Neural progenitor cell (in vitro differentiated cells): ENCODE measurements at regions not wholly inside any gene's neighbourhood (a gene's known extent, or its start where the extent isn't known, plus 50 kb on each side); places are given as distances from the start of the nearest gene placed in this dataset.
A peak's percentile ranks its signal among the peaks of the same experiment; 100 is the strongest.

Experiments
- DNase-seq: peaks from one replicate; pipeline ENCODE4 v3.0.0-alpha.2; 2016; ENCODE audit warnings: low spot score
- H2AFZ ChIP-seq: fragments of 200-600 bp; sonication (generic); replicated peaks from 2 replicates; pipeline ENCODE4 v1.6.1; 2016; ENCODE audit warnings: antibody characterized with exemption
- H3F3A ChIP-seq: fragments of 200-600 bp; sonication (generic); 2 replicates; pipeline ENCODE4 v1.6.1; 2016; ENCODE audit warnings: antibody characterized with exemption, low read depth
- H3K27ac ChIP-seq: fragments of 200-600 bp; sonication (generic); 2 replicates; pipeline ENCODE4 v1.5.1; 2016; ENCODE audit warnings: mild to moderate bottlenecking
- H3K27me3 ChIP-seq: fragments of 200-600 bp; sonication (generic); 2 replicates; pipeline ENCODE4 v1.6.1; 2016; ENCODE audit warnings: mild to moderate bottlenecking, moderate library complexity
- H3K36me3 ChIP-seq: fragments of 200-600 bp; sonication (generic); 2 replicates; pipeline ENCODE4 v1.5.1; 2016
- H3K4me1 ChIP-seq: fragments of 200-600 bp; sonication (generic); 2 replicates; pipeline ENCODE4 v1.6.1; 2016; ENCODE audit warnings: mixed run types
- H3K4me2 ChIP-seq: fragments of 200-600 bp; sonication (generic); 2 replicates; pipeline ENCODE4 v1.6.1; 2016
- H3K4me3 ChIP-seq: fragments of 200-600 bp; sonication (generic); 2 replicates; pipeline ENCODE4 v1.5.1; 2016
- H3K79me2 ChIP-seq: fragments of 200-600 bp; sonication (generic); 2 replicates; pipeline ENCODE4 v1.6.1; 2016; ENCODE audit warnings: low read depth
- H3K9ac ChIP-seq: fragments of 200-600 bp; sonication (generic); 2 replicates; pipeline ENCODE4 v1.6.1; 2016
- H3K9me3 ChIP-seq: fragments of 200-600 bp; sonication (generic); 2 replicates; pipeline ENCODE4 v1.5.1; 2016; ENCODE audit warnings: low read depth
- H4K20me1 ChIP-seq: fragments of 200-600 bp; sonication (generic); 2 replicates; pipeline ENCODE4 v1.6.1; 2016; ENCODE audit warnings: low read depth
- H3K27ac Mint-ChIP-seq: 3 replicates; pipeline ENCODE4 v1.8.0; 2021; ENCODE audit warnings: mixed read lengths
- H3K27me3 Mint-ChIP-seq: 2 replicates; pipeline ENCODE4 v1.8.0; 2022; ENCODE audit warnings: low read depth, mild to moderate bottlenecking, inconsistent platforms, moderate library complexity, mixed read lengths; ENCODE audit not compliant: insufficient read depth
- H3K36me3 Mint-ChIP-seq: 3 replicates; pipeline ENCODE4 v1.8.0; 2021; ENCODE audit warnings: mixed read lengths
- H3K4me1 Mint-ChIP-seq: 3 replicates; pipeline ENCODE4 v1.8.0; 2021; ENCODE audit warnings: mixed read lengths
- H3K4me3 Mint-ChIP-seq: 3 replicates; pipeline ENCODE4 v1.8.0; 2021; ENCODE audit warnings: mild to moderate bottlenecking, moderate library complexity, mixed read lengths
- H3K9me3 Mint-ChIP-seq: 3 replicates; pipeline ENCODE4 v1.8.0; 2020; ENCODE audit warnings: mixed read lengths
- EZH2 ChIP-seq: fragments of 200-600 bp; sonication (generic); IDR thresholded peaks from 2 replicates; pipeline ENCODE4 v1.6.1; 2017; ENCODE audit warnings: antibody characterized with exemption, mild to moderate bottlenecking, moderate library complexity
- EZH2phosphoT487 ChIP-seq: fragments of 200-600 bp; sonication (generic); IDR thresholded peaks from 2 replicates; pipeline ENCODE4 v1.6.1; 2017; ENCODE audit warnings: antibody characterized with exemption
- TF ChIP-seq, protein P1 (sequence below): fragments of 200-600 bp; sonication (generic); IDR thresholded peaks from 2 replicates; pipeline ENCODE4 v1.5.1; 2017; ENCODE audit warnings: antibody characterized with exemption, mild to moderate bottlenecking

DNA sequence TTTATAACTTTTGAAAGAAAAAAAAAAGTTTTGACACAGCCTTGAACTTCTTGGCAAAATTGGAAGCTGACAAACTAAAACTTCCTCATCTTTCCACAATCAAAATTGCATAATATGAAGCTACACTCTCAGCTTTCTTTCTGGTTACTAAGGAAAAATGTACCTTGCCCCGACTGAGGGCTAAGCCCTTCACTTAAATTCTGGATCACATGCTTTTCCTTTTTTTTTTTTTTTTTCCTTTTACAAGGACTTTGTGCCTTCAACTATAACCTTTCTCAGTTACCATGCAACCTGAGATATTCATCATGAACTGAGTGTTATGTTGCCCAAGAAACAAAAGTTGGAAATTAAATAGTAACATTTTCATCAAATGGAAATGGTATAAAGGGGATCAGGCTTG lies 188.5 kb upstream of the CARD18 start:
- H3K4me3 Mint-ChIP-seq: no peak overlapping the region
- H3K27me3 Mint-ChIP-seq: peaks cover 2% of the 10 kb centered on the region
- H3K36me3 Mint-ChIP-seq: no peaks in the 10 kb centered on the region
- H3K27ac Mint-ChIP-seq: no peak overlapping the region
- Histone ChIP-seq H3K27ac (no peak overlapping the region), H3K9me3 (no peaks in the 10 kb centered on the region), H3F3A (no peaks in the 10 kb centered on the region), H3K4me1 (no peaks in the 10 kb centered on the region), H4K20me1 (no peaks in the 10 kb centered on the region), H3K4me3 (no peak overlapping the region), H3K79me2 (no peaks in the 10 kb centered on the region), H3K4me2 (no peak overlapping the region), H2AFZ (no peak overlapping the region), H3K27me3 (no peaks in the 10 kb centered on the region), H3K9ac (no peak overlapping the region), H3K36me3 (no peaks in the 10 kb centered on the region)
- no peaks in the 10 kb centered on the region for H3K4me1 Mint-ChIP-seq
- no peaks in the 10 kb centered on the region for H3K9me3 Mint-ChIP-seq
- TF ChIP-seq EZH2phosphoT487 (no peak), EZH2 (no peak)
- TF ChIP-seq, protein P1, sequence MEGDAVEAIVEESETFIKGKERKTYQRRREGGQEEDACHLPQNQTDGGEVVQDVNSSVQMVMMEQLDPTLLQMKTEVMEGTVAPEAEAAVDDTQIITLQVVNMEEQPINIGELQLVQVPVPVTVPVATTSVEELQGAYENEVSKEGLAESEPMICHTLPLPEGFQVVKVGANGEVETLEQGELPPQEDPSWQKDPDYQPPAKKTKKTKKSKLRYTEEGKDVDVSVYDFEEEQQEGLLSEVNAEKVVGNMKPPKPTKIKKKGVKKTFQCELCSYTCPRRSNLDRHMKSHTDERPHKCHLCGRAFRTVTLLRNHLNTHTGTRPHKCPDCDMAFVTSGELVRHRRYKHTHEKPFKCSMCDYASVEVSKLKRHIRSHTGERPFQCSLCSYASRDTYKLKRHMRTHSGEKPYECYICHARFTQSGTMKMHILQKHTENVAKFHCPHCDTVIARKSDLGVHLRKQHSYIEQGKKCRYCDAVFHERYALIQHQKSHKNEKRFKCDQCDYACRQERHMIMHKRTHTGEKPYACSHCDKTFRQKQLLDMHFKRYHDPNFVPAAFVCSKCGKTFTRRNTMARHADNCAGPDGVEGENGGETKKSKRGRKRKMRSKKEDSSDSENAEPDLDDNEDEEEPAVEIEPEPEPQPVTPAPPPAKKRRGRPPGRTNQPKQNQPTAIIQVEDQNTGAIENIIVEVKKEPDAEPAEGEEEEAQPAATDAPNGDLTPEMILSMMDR: no peak
- DNase-seq: no peak

DNA sequence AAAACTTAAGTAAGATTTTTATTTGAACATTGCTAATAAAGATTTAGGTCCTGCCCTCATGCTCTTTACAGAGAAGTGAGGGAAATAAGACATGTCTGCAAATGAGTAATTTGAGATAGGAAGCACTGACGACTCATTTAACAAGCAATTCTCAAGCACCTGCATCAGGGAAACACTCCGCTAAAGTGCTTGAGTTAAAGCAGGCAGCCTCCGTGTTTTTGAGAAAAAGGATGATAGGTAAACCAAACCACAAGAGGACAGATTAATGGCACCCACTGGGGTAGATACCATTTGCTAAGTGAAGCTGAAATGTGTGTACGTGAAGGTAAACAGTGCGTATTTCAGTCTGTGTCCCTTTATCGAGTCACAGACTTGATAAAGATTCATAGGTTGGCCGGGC lies 184.6 kb upstream of the CARD18 start:
- H3F3A ChIP-seq: no peaks in the 10 kb centered on the region
- TF ChIP-seq, protein P1: no peak
- TF ChIP-seq EZH2phosphoT487 (no peak), EZH2 (no peak)
- no peaks in the 10 kb centered on the region for H3K36me3 ChIP-seq
- H3K4me1 ChIP-seq: no peaks in the 10 kb centered on the region
- H4K20me1 ChIP-seq: no peaks in the 10 kb centered on the region
- Mint-ChIP-seq H3K9me3 (no peaks in the 10 kb centered on the region), H3K27me3 (peaks cover 2% of the 10 kb centered on the region), H3K4me1 (no peaks in the 10 kb centered on the region), H3K36me3 (no peaks in the 10 kb centered on the region), H3K4me3 (no peak overlapping the region), H3K27ac (no peak overlapping the region)
- no peak for DNase-seq
- no peak overlapping the region for H3K27ac ChIP-seq
- no peaks in the 10 kb centered on the region for H3K9me3 ChIP-seq
- no peaks in the 10 kb centered on the region for H3K27me3 ChIP-seq
- H2AFZ ChIP-seq: no peak overlapping the region
- no peak overlapping the region for H3K4me2 ChIP-seq
- no peak overlapping the region for H3K9ac ChIP-seq
- no peaks in the 10 kb centered on the region for H3K79me2 ChIP-seq
- H3K4me3 ChIP-seq: no peak overlapping the region

DNA sequence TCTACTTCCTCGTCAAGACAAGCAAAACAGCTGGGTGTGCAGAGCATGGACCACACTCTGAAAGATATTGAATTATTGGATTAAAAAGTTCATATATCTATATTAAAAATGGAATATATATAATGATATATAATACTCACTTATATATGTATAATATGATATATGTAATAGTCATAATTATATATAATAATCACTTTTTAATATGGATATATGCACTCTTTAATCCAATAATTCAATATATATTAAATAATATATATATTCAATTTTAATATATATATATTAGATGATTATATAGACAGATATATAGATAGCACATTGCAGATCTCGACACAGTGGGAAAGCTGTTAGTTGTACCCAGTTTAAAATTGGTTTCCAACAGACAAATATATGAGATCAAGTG lies 182.1 kb upstream of the CARD18 start:
- H3K4me3 ChIP-seq: no peak overlapping the region
- no peaks in the 10 kb centered on the region for H3K4me1 ChIP-seq
- TF ChIP-seq, protein P1: no peak
- no peak for TF ChIP-seq EZH2phosphoT487
- TF ChIP-seq EZH2: no peak
- Mint-ChIP-seq H3K27ac (no peak overlapping the region), H3K27me3 (peaks cover 2% of the 10 kb centered on the region), H3K36me3 (no peaks in the 10 kb centered on the region), H3K9me3 (no peaks in the 10 kb centered on the region), H3K4me3 (no peak overlapping the region), H3K4me1 (no peaks in the 10 kb centered on the region)
- no peaks in the 10 kb centered on the region for H3K9me3 ChIP-seq
- H3K9ac ChIP-seq: no peak overlapping the region
- no peaks in the 10 kb centered on the region for H3K27me3 ChIP-seq
- H3K27ac ChIP-seq: no peak overlapping the region
- no peaks in the 10 kb centered on the region for H3K36me3 ChIP-seq
- no peak for DNase-seq
- H2AFZ ChIP-seq: no peak overlapping the region
- no peak overlapping the region for H3K4me2 ChIP-seq
- no peaks in the 10 kb centered on the region for H3F3A ChIP-seq
- no peaks in the 10 kb centered on the region for H3K79me2 ChIP-seq
- no peaks in the 10 kb centered on the region for H4K20me1 ChIP-seq

DNA sequence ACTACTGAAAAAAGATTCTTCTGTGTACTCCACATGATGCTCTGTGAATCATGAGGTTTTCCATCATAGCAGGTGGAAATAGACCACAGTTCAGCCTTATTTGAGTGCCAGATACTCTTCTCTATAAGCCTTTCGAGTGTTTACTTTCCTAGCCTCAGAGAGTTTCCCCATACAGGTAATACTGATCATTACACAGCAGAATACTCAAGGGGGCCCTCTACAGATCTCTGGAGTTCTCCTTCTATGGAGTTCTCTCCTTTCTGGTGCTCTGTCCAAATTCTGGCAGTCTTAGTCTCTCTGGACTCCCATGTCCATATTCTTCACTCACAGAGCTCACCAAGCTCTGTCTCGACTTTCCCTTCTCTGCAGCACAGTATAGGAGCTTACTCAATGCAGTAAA lies 175.7 kb upstream of the CARD18 start:
- Mint-ChIP-seq H3K27ac (no peak overlapping the region), H3K4me3 (no peak overlapping the region), H3K27me3 (no peaks in the 10 kb centered on the region), H3K4me1 (no peaks in the 10 kb centered on the region), H3K9me3 (no peaks in the 10 kb centered on the region), H3K36me3 (no peaks in the 10 kb centered on the region)
- Histone ChIP-seq H3K27ac (no peak overlapping the region), H3K27me3 (no peaks in the 10 kb centered on the region), H3K79me2 (no peaks in the 10 kb centered on the region), H3K9me3 (no peaks in the 10 kb centered on the region), H4K20me1 (no peaks in the 10 kb centered on the region), H3F3A (no peaks in the 10 kb centered on the region), H2AFZ (no peak overlapping the region), H3K36me3 (no peaks in the 10 kb centered on the region), H3K4me1 (no peaks in the 10 kb centered on the region), H3K4me2 (no peak overlapping the region), H3K4me3 (no peak overlapping the region), H3K9ac (no peak overlapping the region)
- TF ChIP-seq EZH2 (no peak), EZH2phosphoT487 (no peak)
- TF ChIP-seq, protein P1: no peak
- peak; percentile 11 for DNase-seq
